Heart right ventricle (tissue), 16 donors: ENCODE measurements at regions not wholly inside any gene's neighbourhood (a gene's known extent, or its start where the extent isn't known, plus 50 kb on each side); places are given as distances from the start of the nearest gene placed in this dataset.

Source experiments
- ATAC-seq, 8 donors: fragments of 200-7000 bp; cut with Tn5 transposase; one replicate each; pipeline ENCODE4 v1.9.1; 2020; ENCODE audit warnings: mild to moderate bottlenecking in 8 of 8, moderate library complexity in 8 of 8, moderate number of reproducible peaks in 1 of 8
- DNase-seq, 2 donors: peaks; one replicate each; pipeline ENCODE4 v3.0.0-alpha.2; 2020
- H3K27ac ChIP-seq, 10 donors: fragments of 200-600 bp; sonication (generic) in 2 of 10; one replicate each; pipeline versions ENCODE4 v1.5.0 to v1.8.0; 2020 to 2022; ENCODE audit warnings: mild to moderate bottlenecking in 3 of 10
- H3K27me3 ChIP-seq, 7 donors: fragments of 200-600 bp; one replicate each; pipeline ENCODE4 v1.8.0; 2021 to 2022; ENCODE audit warnings: mild to moderate bottlenecking in 2 of 7
- H3K36me3 ChIP-seq, 9 donors: fragments of 200-600 bp; sonication (generic) in 1 of 9; one replicate each; pipeline versions ENCODE4 v1.5.0 to v1.8.0; 2020 to 2022; ENCODE audit warnings: mild to moderate bottlenecking in 2 of 9
- H3K4me1 ChIP-seq, 9 donors: fragments of 200-600 bp; sonication (generic) in 1 of 9; one replicate each; pipeline versions ENCODE4 v1.5.0 to v1.8.0; 2020 to 2022; ENCODE audit warnings: mild to moderate bottlenecking in 4 of 9
- H3K4me3 ChIP-seq, 10 donors: fragments of 200-600 bp; sonication (generic) in 2 of 10; one replicate each; pipeline versions ENCODE4 v1.5.0 to v1.8.0; 2020 to 2022; ENCODE audit warnings: mild to moderate bottlenecking in 7 of 10, moderate library complexity in 2 of 10
- H3K9me3 ChIP-seq, 11 donors: fragments of 200-600 bp in 10 of 11; sonication (generic) in 2 of 11; one replicate each; pipeline versions ENCODE4 v1.5.0 to v1.8.0; 2013 to 2022; ENCODE audit warnings: mild to moderate bottlenecking in 2 of 11, control low read depth in 1 of 11, moderate library complexity in 1 of 11
- CTCF ChIP-seq, 9 donors: fragments of 200-600 bp; sonication (generic) in 2 of 9; IDR thresholded peaks; one replicate each; pipeline versions ENCODE4 v1.5.0 to v1.8.0; 2021 to 2022; ENCODE audit warnings: antibody characterized with exemption in 9 of 9, mild to moderate bottlenecking in 5 of 9, moderate library complexity in 1 of 9
- WGBS, 2 donors: extraction: QIAGEN DNeasy Blood & Tissue Kit; methylation state at CpG; one replicate each; pipeline ENCODE4 v1.1.7; 2013; ENCODE audit warnings: inconsistent platforms in 1 of 2; 5-methylcytosine and 5-hydroxymethylcytosine counted together
- intact Hi-C, 10 donors: fragments of 100-400 bp; cut with DNase I; formaldehyde crosslinking; loops; one replicate each; pipeline versions ENCODE4 v1.11.1 to v1.14.2; 2022
- donor health status: Arrhythmogenic right ventricular cardiomyopathy.
- donor health status: ischemic (EF 13 %, LVEDD 7.1; RV severe dilation, severe dysfunction).
- donor health status: healthy with polysubstance abuse.
- donor health status: DM: no; HTN: yes; CAD: no.
- donor health status: DM: no; HTN: no; CAD: no.
- donor health status: ischemic (EF 25% LVEDD 6.9; RV normal size, moderate dysfunction).
- donor health status: ischemic (EF 25% LVEDD 5.7; RV mildly dilated, moderate dysfunction).
- donor health status: healthy.
- donor health status: DM: yes; HTN: yes; CAD: no.
- donor health status: Ischemic cardiomyopathy.
- donor health status: ischemic (EF 35%, LVEDD 5.7; RV mildly dilated, moderate dysfunction).
- donor health status: nonischemic (EF 11% LVEDD 7.7; RV severe dilation, severe dysfunction).
- donor health status: DM: yes; HTN: yes; CAD: no.
- donor health status: PGD.
- donor health status: ischemic (EF 29% LVEDD 5.4; RV normal size, mild dysfunction).
- donor health status: nonischemic (EF 23%, LVEDD 6.1; RV moderate dilation, normal function).

- intact Hi-C loops, result no loop called here
These were observed 79.0 kb downstream of the HLX start for GRCh38 chr1:220958234-220958633.

GRCh38 chr1:220962031-220962751, 82.9 kb downstream of the HLX start:
- DNase-seq (no peak), ATAC-seq (peak in 2 of 8 donors; percentile 31 to 74)
- 62 to 84% methylated on average over 1 of the region's 1 CpG for WGBS, 2 donors
- Histone ChIP-seq H3K27me3 (no peaks in the 10 kb centered on the region), H3K9me3 (peaks cover 0 to 16% (median 6%) of the 10 kb centered on the region in 11 donors), H3K4me1 (peaks cover 0 to 24% (median 0%) of the 10 kb centered on the region in 9 donors), H3K27ac (peak overlapping the region in 1 of 10 donors; percentile 51), H3K4me3 (no peak overlapping the region), H3K36me3 (no peaks in the 10 kb centered on the region)
- intact Hi-C loops, result no loop called here
- TF ChIP-seq CTCF (IDR thresholded peaks at IDR 0.05), result no peak

More at GRCh38 chr1:220958234-220958633, 79.0 kb downstream of the HLX start:
- ATAC-seq (no peak), DNase-seq (no peak)
- no peaks in the 10 kb centered on the region for H3K9me3 ChIP-seq
- TF ChIP-seq CTCF (IDR thresholded peaks at IDR 0.05), result no peak
- no peak overlapping the region for H3K27ac ChIP-seq
- peaks cover 0 to 32% (median 0%) of the 10 kb centered on the region in 9 donors for H3K4me1 ChIP-seq
- H3K36me3 ChIP-seq, result no peaks in the 10 kb centered on the region
- H3K27me3 ChIP-seq, result no peaks in the 10 kb centered on the region
- no peak overlapping the region for H3K4me3 ChIP-seq
- 85 to 92% methylated on average over 1 of the region's 1 CpG for WGBS, 2 donors

- WGBS, 2 donors, result 68 to 69% methylated on average over 3 of the region's 3 CpGs
- Histone ChIP-seq H3K4me1 (peaks cover 0 to 25% (median 0%) of the 10 kb centered on the region in 9 donors), H3K27ac (no peak overlapping the region), H3K36me3 (no peaks in the 10 kb centered on the region), H3K4me3 (no peak overlapping the region), H3K9me3 (peaks cover 0 to 24% (median 6%) of the 10 kb centered on the region in 11 donors), H3K27me3 (no peaks in the 10 kb centered on the region)
- no peak for DNase-seq
- TF ChIP-seq CTCF (IDR thresholded peaks at IDR 0.05), result no peak
- intact Hi-C loops, result no loop called here
- no peak for ATAC-seq
These were observed 86.8 kb downstream of the HLX start for GRCh38 chr1:220966041-220966440.

- no peaks in the 10 kb centered on the region for H3K36me3 ChIP-seq
- intact Hi-C loops, result no loop called here
- ATAC-seq (no peak), DNase-seq (no peak)
- no peak for TF ChIP-seq CTCF (IDR thresholded peaks at IDR 0.05)
- H3K27me3 ChIP-seq, result no peaks in the 10 kb centered on the region
- peaks cover 0 to 21% (median 0%) of the 10 kb centered on the region in 9 donors for H3K4me1 ChIP-seq
- H3K4me3 ChIP-seq, result no peak overlapping the region
- peaks cover 0 to 24% (median 6%) of the 10 kb centered on the region in 11 donors for H3K9me3 ChIP-seq
- H3K27ac ChIP-seq, result no peak overlapping the region
These were observed 87.2 kb downstream of the HLX start for GRCh38 chr1:220966473-220966872.
